IPS-15b (cell line): ENCODE measurements at regions not wholly inside any gene's neighbourhood (a gene's known extent, or its start where the extent isn't known, plus 50 kb on each side); places are given as distances from the start of the nearest gene placed in this dataset.

ENCODE experiments used
- H3K27me3 ChIP-seq: one replicate; pipeline ENCODE4 v1.6.1; 2013; ENCODE audit warnings: low read length; ENCODE audit not compliant: control insufficient read depth, insufficient read depth
- H3K36me3 ChIP-seq: one replicate; pipeline ENCODE4 v1.6.1; 2013; ENCODE audit warnings: low read length; ENCODE audit not compliant: control insufficient read depth, insufficient read depth
- H3K4me1 ChIP-seq: one replicate; pipeline ENCODE4 v1.6.1; 2013; ENCODE audit warnings: mild to moderate bottlenecking, low read length; ENCODE audit not compliant: control insufficient read depth, insufficient read depth
- H3K4me3 ChIP-seq: one replicate; pipeline ENCODE4 v1.5.1; 2013; ENCODE audit warnings: low read depth, low read length
- H3K9ac ChIP-seq: one replicate; pipeline ENCODE4 v1.6.1; 2013; ENCODE audit warnings: low read depth, mild to moderate bottlenecking, low read length
- H3K9me3 ChIP-seq: one replicate; pipeline ENCODE4 v1.6.1; 2013; ENCODE audit warnings: mild to moderate bottlenecking, low read length; ENCODE audit not compliant: control insufficient read depth, insufficient read depth

GRCh38 chr14:42459171-42459685, 852.6 kb downstream of the LRFN5 start:
- Histone ChIP-seq H3K27me3 (no peaks in the 10 kb centered on the region), H3K9me3 (no peaks in the 10 kb centered on the region), H3K9ac (no peak overlapping the region), H3K4me1 (no peaks in the 10 kb centered on the region), H3K36me3 (no peaks in the 10 kb centered on the region), H3K4me3 (no peak overlapping the region)

DNA sequence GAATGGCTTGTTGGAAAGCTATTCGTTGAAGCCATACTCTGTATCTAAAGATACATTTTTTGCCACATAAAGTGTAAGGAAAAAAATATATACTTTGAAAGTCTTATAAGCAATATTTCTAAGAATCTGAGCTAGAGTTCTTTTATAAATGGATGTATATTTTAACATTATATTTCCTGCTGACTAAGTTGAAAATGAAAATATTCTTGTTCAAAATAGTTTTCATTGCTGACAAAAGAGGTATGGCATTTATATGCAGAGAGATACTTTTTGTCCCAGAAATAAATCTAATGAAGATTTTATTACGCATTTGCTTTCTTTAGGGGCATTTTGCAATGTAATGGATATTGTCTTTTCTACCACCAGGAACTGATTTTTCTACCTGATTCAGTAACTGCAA, 834.9 kb downstream of the LRFN5 start:
- Histone ChIP-seq H3K9ac (no peak overlapping the region), H3K4me3 (no peak overlapping the region), H3K27me3 (no peaks in the 10 kb centered on the region), H3K9me3 (no peaks in the 10 kb centered on the region), H3K36me3 (no peaks in the 10 kb centered on the region), H3K4me1 (no peaks in the 10 kb centered on the region)

DNA sequence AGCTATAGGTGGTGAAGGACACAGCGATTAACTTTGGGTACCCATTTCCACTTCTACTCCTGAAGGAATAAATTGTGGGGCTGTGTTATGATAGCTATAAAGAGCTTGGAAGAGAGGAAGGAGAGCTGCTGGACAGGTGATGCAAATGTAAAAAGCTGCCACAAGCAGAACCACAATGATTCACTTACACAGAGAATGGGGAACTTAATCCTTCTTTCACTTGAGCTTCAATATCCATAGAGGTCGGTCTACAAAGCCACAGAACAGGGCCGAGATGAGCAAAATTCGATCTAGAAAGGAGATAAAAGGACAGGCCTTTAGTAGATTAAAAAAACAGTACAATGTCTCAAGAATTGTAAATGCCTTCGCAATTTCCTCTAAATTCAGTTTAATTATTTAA, 831.1 kb downstream of the LRFN5 start:
- H3K9me3 ChIP-seq: no peaks in the 10 kb centered on the region
- H3K27me3 ChIP-seq: no peaks in the 10 kb centered on the region
- H3K4me1 ChIP-seq: no peaks in the 10 kb centered on the region
- H3K36me3 ChIP-seq: no peaks in the 10 kb centered on the region
- no peak overlapping the region for H3K4me3 ChIP-seq
- no peak overlapping the region for H3K9ac ChIP-seq

- Histone ChIP-seq H3K27me3 (no peaks in the 10 kb centered on the region), H3K9ac (no peak overlapping the region), H3K4me3 (no peak overlapping the region), H3K9me3 (no peaks in the 10 kb centered on the region), H3K4me1 (no peaks in the 10 kb centered on the region), H3K36me3 (no peaks in the 10 kb centered on the region)
Measured at GRCh38 chr14:42429401-42429800, 822.7 kb downstream of the LRFN5 start.

GRCh38 chr14:42428996-42429395, 822.3 kb downstream of the LRFN5 start:
- no peak overlapping the region for H3K4me3 ChIP-seq
- H3K4me1 ChIP-seq: no peaks in the 10 kb centered on the region
- no peak overlapping the region for H3K9ac ChIP-seq
- no peaks in the 10 kb centered on the region for H3K36me3 ChIP-seq
- no peaks in the 10 kb centered on the region for H3K27me3 ChIP-seq
- no peaks in the 10 kb centered on the region for H3K9me3 ChIP-seq

DNA sequence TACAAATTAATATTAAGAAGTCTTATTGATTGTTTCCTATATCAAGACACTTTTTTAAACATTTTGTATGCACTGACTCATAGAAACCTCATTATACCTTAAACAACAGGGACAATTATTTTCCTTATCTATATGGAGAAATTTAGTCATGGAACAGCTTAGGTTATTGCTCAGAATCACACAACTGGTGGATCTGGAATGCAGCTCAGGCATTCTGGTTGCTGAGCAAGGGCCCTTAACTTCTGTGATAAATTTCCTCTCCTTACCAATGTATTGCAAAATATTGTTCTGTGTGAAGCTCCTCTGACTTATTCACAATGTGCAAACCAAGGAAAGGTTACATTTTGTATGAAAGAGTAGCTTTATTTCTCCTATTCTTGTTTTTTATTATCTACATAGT, 817.8 kb downstream of the LRFN5 start:
- no peak overlapping the region for H3K4me3 ChIP-seq
- no peaks in the 10 kb centered on the region for H3K27me3 ChIP-seq
- no peak overlapping the region for H3K9ac ChIP-seq
- no peaks in the 10 kb centered on the region for H3K4me1 ChIP-seq
- no peaks in the 10 kb centered on the region for H3K9me3 ChIP-seq
- H3K36me3 ChIP-seq: no peaks in the 10 kb centered on the region

DNA sequence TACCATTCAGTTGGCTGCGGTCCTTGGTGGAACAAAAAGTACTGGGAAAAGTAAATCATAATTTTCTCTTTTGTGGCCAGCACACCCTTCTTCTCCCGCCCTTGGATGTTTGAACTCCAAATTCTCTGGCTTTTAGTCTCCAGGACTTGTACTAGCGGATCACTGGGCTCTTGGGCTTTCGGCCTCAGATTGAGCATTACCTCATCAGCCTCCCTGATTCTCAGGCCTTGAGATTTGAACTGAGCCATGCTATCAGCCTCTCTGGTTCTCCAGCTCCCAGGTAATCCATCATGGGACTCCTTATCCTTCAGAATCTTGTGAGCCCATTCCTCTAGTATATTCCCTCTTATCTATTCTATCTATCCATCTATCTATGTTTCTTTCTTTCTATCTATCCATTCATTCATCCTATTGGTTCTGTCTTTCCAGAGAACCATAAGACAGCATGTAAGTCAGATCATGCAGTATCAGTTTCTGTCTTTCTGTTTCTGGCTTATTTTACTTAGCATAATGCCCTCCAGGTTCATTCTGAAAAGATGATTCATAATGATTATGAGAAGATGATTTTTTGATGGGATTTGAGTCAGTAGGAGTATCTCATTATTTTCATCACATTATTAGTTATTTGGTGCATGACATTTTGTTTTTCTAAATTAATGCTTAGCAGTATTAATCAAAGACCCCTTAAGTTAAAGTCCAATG, 814.9 kb downstream of the LRFN5 start:
- H3K4me3 ChIP-seq: no peak overlapping the region

DNA sequence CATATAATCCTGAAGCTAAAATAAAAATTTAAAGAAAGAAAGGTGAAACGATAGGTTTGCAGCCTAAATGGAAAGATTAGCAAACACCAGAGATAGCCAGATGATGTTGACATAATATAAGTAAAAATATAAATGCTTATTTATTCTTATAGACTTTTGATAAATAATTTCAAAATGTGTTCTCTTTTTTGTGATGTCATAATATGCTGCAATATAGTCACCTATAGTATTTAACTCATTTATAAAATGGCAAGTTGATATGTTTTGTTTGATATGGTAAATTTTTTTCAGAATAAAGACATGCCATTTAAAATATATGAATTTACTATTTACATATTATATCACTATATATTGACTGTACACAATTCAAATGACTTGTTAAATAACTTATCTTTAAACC, 813.4 kb downstream of the LRFN5 start:
- Histone ChIP-seq H3K4me1 (no peaks in the 10 kb centered on the region), H3K4me3 (no peak overlapping the region), H3K9ac (no peak overlapping the region), H3K36me3 (no peaks in the 10 kb centered on the region), H3K27me3 (no peaks in the 10 kb centered on the region), H3K9me3 (no peaks in the 10 kb centered on the region)

More for the DNA sequence above, 814.9 kb downstream of the LRFN5 start:
- Histone ChIP-seq H3K9ac (no peak overlapping the region), H3K9me3 (no peaks in the 10 kb centered on the region), H3K27me3 (no peaks in the 10 kb centered on the region), H3K36me3 (no peaks in the 10 kb centered on the region), H3K4me1 (no peaks in the 10 kb centered on the region)

DNA sequence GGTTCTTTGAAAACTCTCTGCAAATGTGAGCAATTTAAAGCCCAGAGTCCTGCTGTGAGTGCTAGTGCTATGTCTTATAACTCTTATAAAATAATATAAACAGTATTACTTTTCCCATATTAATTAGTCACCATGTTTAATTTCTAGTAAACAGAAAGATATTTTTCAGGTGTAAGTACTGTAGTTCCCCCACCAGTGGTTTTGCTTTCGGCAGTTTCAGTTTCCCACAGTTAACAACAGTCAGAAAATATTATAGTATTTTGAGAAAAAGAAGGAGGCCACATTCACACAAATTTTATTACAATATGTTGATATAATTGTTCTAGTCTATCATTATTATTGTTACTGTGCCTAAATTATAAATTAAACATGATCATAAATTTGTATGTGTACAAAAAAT, 800.5 kb downstream of the LRFN5 start:
- no peaks in the 10 kb centered on the region for H3K36me3 ChIP-seq
- no peak overlapping the region for H3K9ac ChIP-seq
- H3K27me3 ChIP-seq: no peaks in the 10 kb centered on the region
- H3K9me3 ChIP-seq: no peaks in the 10 kb centered on the region
- no peak overlapping the region for H3K4me3 ChIP-seq
- H3K4me1 ChIP-seq: no peaks in the 10 kb centered on the region

GRCh38 chr14:42391146-42391834, 784.6 kb downstream of the LRFN5 start:
- no peaks in the 10 kb centered on the region for H3K27me3 ChIP-seq
- no peak overlapping the region for H3K9ac ChIP-seq
- H3K36me3 ChIP-seq: no peaks in the 10 kb centered on the region
- H3K9me3 ChIP-seq: no peaks in the 10 kb centered on the region
- H3K4me3 ChIP-seq: no peak overlapping the region
- H3K4me1 ChIP-seq: no peaks in the 10 kb centered on the region

- no peaks in the 10 kb centered on the region for H3K36me3 ChIP-seq
- H3K27me3 ChIP-seq: no peaks in the 10 kb centered on the region
- H3K9me3 ChIP-seq: no peaks in the 10 kb centered on the region
- no peak overlapping the region for H3K9ac ChIP-seq
- H3K4me1 ChIP-seq: no peaks in the 10 kb centered on the region
- no peak overlapping the region for H3K4me3 ChIP-seq
Measured at GRCh38 chr14:42378880-42379279, 772.2 kb downstream of the LRFN5 start.

DNA sequence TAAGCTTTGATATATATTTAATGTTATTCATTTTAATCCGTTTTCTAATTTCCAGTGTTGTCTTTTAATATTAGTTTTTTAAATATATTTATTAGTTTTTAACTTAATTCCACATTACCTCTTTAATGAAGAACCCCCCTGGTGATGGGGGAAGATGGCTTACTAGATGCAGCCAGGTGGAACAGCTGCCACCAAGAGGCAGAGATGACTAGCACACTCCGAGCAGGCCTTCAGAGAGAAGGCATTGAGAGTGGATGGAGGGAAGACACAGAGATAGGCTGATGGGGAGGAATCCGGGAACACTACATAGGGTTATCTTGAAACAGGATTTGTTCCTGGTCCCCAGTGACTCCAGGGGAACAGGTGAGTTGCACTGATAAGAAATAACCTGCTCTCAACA, 771.6 kb downstream of the LRFN5 start:
- H3K9ac ChIP-seq: no peak overlapping the region
- no peaks in the 10 kb centered on the region for H3K9me3 ChIP-seq
- no peaks in the 10 kb centered on the region for H3K27me3 ChIP-seq
- H3K36me3 ChIP-seq: no peaks in the 10 kb centered on the region
- H3K4me1 ChIP-seq: no peaks in the 10 kb centered on the region
- no peak overlapping the region for H3K4me3 ChIP-seq
